IMR-90 (cell line): ENCODE measurements at regions not wholly inside any gene's neighbourhood (a gene's known extent, or its start where the extent isn't known, plus 50 kb on each side); places are given as distances from the start of the nearest gene placed in this dataset.

ENCODE experiments used
- ATAC-seq: fragments of 200-7000 bp; cut with Tn5 transposase; 2 replicates; pipeline ENCODE4 v1.9.1; 2020; ENCODE audit warnings: low read depth, mild to moderate bottlenecking, moderate library complexity
- BruUV-seq: library from RNA; stranded (reverse); fragments of 400-500 nt; replicated peaks from 2 replicates; lab custom pipeline; 2021; lab: Mats Ljungman, UMichigan
- CTCF ChIA-PET: fragments of 300-600 bp; formaldehyde crosslinking; extraction: SDS; loops from one replicate; lab custom pipeline; 2021; ENCODE audit warnings: antibody characterized with exemption; lab: Yijun Ruan, JAX
- POLR2A ChIA-PET: fragments of 300-600 bp; sonication (Branson Sonifier 250); formaldehyde crosslinking; loops from one replicate; lab custom pipeline; 2022; ENCODE audit warnings: antibody characterized with exemption; ENCODE audit not compliant: unreplicated experiment; lab: Charles Lee
- DNase-seq: peaks from one replicate; pipeline ENCODE4 v3.0.0; 2013
- H2AFZ ChIP-seq: replicated peaks from 2 replicates; pipeline ENCODE3; 2013; ENCODE audit warnings: low read length, mild to moderate bottlenecking; ENCODE audit not compliant: poor library complexity
- H2AK5ac ChIP-seq: 2 replicates; pipeline ENCODE4 v1.6.1; 2013; ENCODE audit warnings: low read depth, low read length, inconsistent platforms
- H2AK9ac ChIP-seq: replicated peaks from 2 replicates; pipeline ENCODE3; 2013; ENCODE audit warnings: mild to moderate bottlenecking, low read depth, low read length, moderate library complexity; ENCODE audit not compliant: poor library complexity
- H2BK120ac ChIP-seq: 2 replicates; pipeline ENCODE4 v1.6.1; 2013; ENCODE audit warnings: low read depth, low read length, inconsistent platforms
- H2BK15ac ChIP-seq: 3 replicates; pipeline ENCODE4 v1.6.1; 2013; ENCODE audit warnings: low read depth, low read length, inconsistent platforms
- H2BK20ac ChIP-seq: 2 replicates; pipeline ENCODE4 v1.6.1; 2013; ENCODE audit warnings: low read depth, mild to moderate bottlenecking, inconsistent platforms, low read length, moderate library complexity
- H2BK5ac ChIP-seq: 2 replicates; pipeline ENCODE4 v1.6.1; 2013; ENCODE audit warnings: mild to moderate bottlenecking, low read depth, low read length, inconsistent platforms; ENCODE audit not compliant: poor library complexity, severe bottlenecking
- H3K14ac ChIP-seq: replicated peaks from 2 replicates; pipeline ENCODE4 v1.6.1; 2013; ENCODE audit warnings: low read depth, low read length, inconsistent platforms
- H3K18ac ChIP-seq: 2 replicates; pipeline ENCODE4 v1.6.1; 2013; ENCODE audit warnings: low read depth, low read length, control low read depth
- H3K23ac ChIP-seq: 2 replicates; pipeline ENCODE4 v1.6.1; 2013; ENCODE audit warnings: low read depth, low read length, inconsistent platforms
- H3K27ac ChIP-seq: 2 replicates; pipeline ENCODE4 v1.5.1; 2013; ENCODE audit warnings: mild to moderate bottlenecking, control low read depth, low read length; ENCODE audit not compliant: insufficient read depth
- H3K27me3 ChIP-seq: 2 replicates; pipeline ENCODE4 v1.6.1; 2013; ENCODE audit warnings: low read length; ENCODE audit not compliant: control insufficient read depth, insufficient read depth
- H3K36me3 ChIP-seq: 2 replicates; pipeline ENCODE4 v1.6.1; 2013; ENCODE audit warnings: low read length, mixed read lengths; ENCODE audit not compliant: control insufficient read depth, insufficient read depth
- H3K4ac ChIP-seq: 2 replicates; pipeline ENCODE4 v1.6.1; 2013; ENCODE audit warnings: low read depth, low read length, inconsistent platforms
- H3K4me1 ChIP-seq: 2 replicates; pipeline ENCODE4 v1.6.1; 2013; ENCODE audit warnings: low read length, mixed read lengths; ENCODE audit not compliant: control insufficient read depth, insufficient read depth
- H3K4me2 ChIP-seq: 2 replicates; pipeline ENCODE4 v1.6.1; 2013; ENCODE audit warnings: low read depth, mild to moderate bottlenecking, control low read depth, low read length, moderate library complexity
- H3K4me3 ChIP-seq: 2 replicates; pipeline ENCODE4 v1.5.1; 2013; ENCODE audit warnings: low read depth, mild to moderate bottlenecking, control low read depth, low read length, moderate library complexity; ENCODE audit not compliant: insufficient read depth
- H3K56ac ChIP-seq: 2 replicates; pipeline ENCODE4 v1.6.1; 2013; ENCODE audit warnings: low read length, inconsistent platforms; ENCODE audit not compliant: insufficient read depth; ENCODE audit errors: extremely low read depth
- H3K79me1 ChIP-seq, 2 experiments: 2 replicates each; pipeline ENCODE4 v1.6.1; 2013; ENCODE audit warnings: low read length in 2 of 2, inconsistent platforms in 1 of 2, low read depth in 1 of 2
- H3K9ac ChIP-seq: 2 replicates; pipeline ENCODE4 v1.6.1; 2013; ENCODE audit warnings: low read depth, low read length, control low read depth
- H3K9me1 ChIP-seq: 2 replicates; pipeline ENCODE4 v1.6.1; 2013; ENCODE audit warnings: low read length, inconsistent platforms; ENCODE audit not compliant: insufficient read depth
- H3K9me3 ChIP-seq: 2 replicates; pipeline ENCODE4 v1.6.1; 2013; ENCODE audit warnings: low read length; ENCODE audit not compliant: control insufficient read depth, insufficient read depth
- H4K20me1 ChIP-seq: 2 replicates; pipeline ENCODE4 v1.6.1; 2013; ENCODE audit warnings: low read length, inconsistent platforms; ENCODE audit not compliant: insufficient read depth
- H4K5ac ChIP-seq: 2 replicates; pipeline ENCODE4 v1.6.1; 2013; ENCODE audit warnings: mild to moderate bottlenecking, low read depth, low read length, control low read depth
- H4K8ac ChIP-seq, 2 experiments: 2 replicates each; pipeline ENCODE4 v1.6.1; 2013; ENCODE audit warnings: low read depth in 2 of 2, low read length in 2 of 2, control low read depth in 1 of 2, inconsistent platforms in 1 of 2
- H4K91ac ChIP-seq: 2 replicates; pipeline ENCODE4 v1.6.1; 2013; ENCODE audit warnings: low read depth, low read length, inconsistent platforms; ENCODE audit not compliant: insufficient read depth
- BHLHE40 ChIP-seq: fragments of 150-350 bp; IDR thresholded peaks from 2 replicates; pipeline ENCODE4 v1.6.1; 2016; ENCODE audit warnings: mild to moderate bottlenecking, low read depth, low read length
- FOS ChIP-seq: fragments of 150-350 bp; IDR thresholded peaks from 2 replicates; pipeline ENCODE4 v1.6.1; 2016; ENCODE audit warnings: low read depth, low read length
- MAZ ChIP-seq: IDR thresholded peaks from 2 replicates; pipeline ENCODE4 v1.6.1; 2012; ENCODE audit warnings: low read depth, mild to moderate bottlenecking, low read length, improper control_type of control experiment, moderate library complexity, borderline replicate concordance
- MXI1 ChIP-seq: IDR thresholded peaks from 2 replicates; pipeline ENCODE4 v1.6.1; 2012; ENCODE audit warnings: low read depth, mild to moderate bottlenecking, low read length, moderate library complexity, borderline replicate concordance
- NFE2L2 ChIP-seq: fragments of 150-350 bp; IDR thresholded peaks from 2 replicates; pipeline ENCODE4 v1.6.1; 2016; ENCODE audit warnings: low read depth, mild to moderate bottlenecking, low read length
- POLR2A ChIP-seq: IDR thresholded peaks from 2 replicates; pipeline ENCODE4 v1.6.1; 2012; ENCODE audit warnings: mild to moderate bottlenecking, low read depth, low read length
- RAD21 ChIP-seq: IDR thresholded peaks from 2 replicates; pipeline ENCODE4 v1.6.1; 2012; ENCODE audit warnings: low read length, improper control_type of control experiment
- RCOR1 ChIP-seq: IDR thresholded peaks from 2 replicates; pipeline ENCODE4 v1.6.1; 2012; ENCODE audit warnings: mild to moderate bottlenecking, low read length, improper control_type of control experiment; ENCODE audit not compliant: insufficient replicate concordance
- SMC3 ChIP-seq: fragments of 150-350 bp; IDR thresholded peaks from 2 replicates; pipeline ENCODE4 v1.6.1; 2016; ENCODE audit warnings: low read depth, mild to moderate bottlenecking, antibody characterized with exemption, low read length, moderate library complexity
- WGBS, 2 experiments: methylation state at CpG; one replicate each; pipeline versions ENCODE4 v1.1.5 to v1.1.7; 2013; ENCODE audit warnings: missing lambda C conversion rate in 2 of 2; ENCODE audit not compliant: insufficient read length in 1 of 2; ENCODE audit errors: extremely low coverage in 2 of 2; 5-methylcytosine and 5-hydroxymethylcytosine counted together
- dilution Hi-C: fragments of 300-500 bp; cut with HindIII; formaldehyde crosslinking; loops from one replicate; pipeline ENCODE4 v1.14.3; 2018; ENCODE audit warnings: low sequenced_read_pairs; ENCODE audit not compliant: unreplicated experiment
- in situ Hi-C: fragments of 300-500 bp; cut with MboI; formaldehyde crosslinking; loops from 3 replicates; pipeline ENCODE4 v1.14.3; 2019; ENCODE audit warnings: low sequenced_read_pairs, inconsistent platforms, mixed read lengths
- intact Hi-C: fragments of 100-400 bp; cut with micrococcal nuclease; formaldehyde crosslinking; loops from 2 replicates; pipeline ENCODE4 v1.10.0; 2022
- TF ChIP-seq, protein P1 (sequence below): fragments of 150-350 bp; IDR thresholded peaks from 2 replicates; pipeline ENCODE4 v1.6.1; 2016; ENCODE audit warnings: low read depth, mild to moderate bottlenecking, low read length, moderate library complexity, borderline replicate concordance
- TF ChIP-seq, protein P2 (sequence below): fragments of 150-350 bp; IDR thresholded peaks from 2 replicates; pipeline ENCODE4 v1.6.1; 2017; ENCODE audit warnings: mild to moderate bottlenecking, antibody characterized with exemption, low read length, low read depth
- TF ChIP-seq, protein P3 (sequence below): conservative IDR thresholded peaks from 2 replicates; pipeline ENCODE4 v1.5.1; 2012; ENCODE audit warnings: mild to moderate bottlenecking, low read depth, low read length, improper control_type of control experiment

DNA sequence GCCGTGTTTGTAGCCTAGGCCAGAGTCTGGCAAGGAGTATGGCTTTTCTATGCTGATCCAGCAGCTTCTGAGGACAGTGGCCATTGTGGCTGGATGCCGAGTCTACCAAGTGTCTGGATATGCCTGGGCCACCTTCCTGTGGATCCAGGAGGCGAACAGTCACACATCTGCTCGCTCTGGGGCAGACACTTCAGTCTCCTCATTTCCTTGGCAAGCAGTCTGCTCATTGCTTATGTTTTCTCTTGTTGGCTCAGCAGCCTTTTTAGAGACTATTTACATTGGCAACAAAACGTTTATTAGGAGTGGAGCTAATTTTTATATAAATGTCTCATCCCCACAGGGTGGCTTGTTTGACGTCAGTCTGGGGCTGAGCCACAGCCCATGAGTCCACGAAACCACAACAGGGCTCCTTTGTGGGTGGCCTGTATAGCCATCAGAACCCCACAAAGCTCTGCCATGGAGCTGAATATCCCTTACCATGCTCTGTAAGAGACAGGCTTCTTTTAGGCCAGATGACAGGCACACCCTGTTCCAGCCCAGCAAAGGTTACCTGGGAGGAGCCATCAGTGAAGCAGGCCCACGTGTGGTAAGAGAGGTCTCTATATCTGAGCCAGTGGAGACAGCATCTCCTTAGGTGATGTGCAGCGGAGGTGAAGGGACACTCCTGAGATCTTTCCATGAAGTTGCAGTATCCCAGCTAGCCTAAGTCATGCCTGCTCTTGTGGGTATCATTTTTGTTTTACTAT lies 221.7 kb downstream of the DIRAS2 start:
- no peak overlapping the region for H3K27ac ChIP-seq
- in situ Hi-C loops, result no loop called here
- dilution Hi-C loops, result no loop called here
- no peak overlapping the region for H3K56ac ChIP-seq
- no peak overlapping the region for H3K18ac ChIP-seq
- BruUV-seq, result no TSS peak
- H4K5ac ChIP-seq, result no peak overlapping the region
- H3K9me1 ChIP-seq, result no peaks in the 10 kb centered on the region
- ATAC-seq, result no peak
- no peak overlapping the region for H4K8ac ChIP-seq
- 0% methylated on average over 1 of the region's 9 CpGs; no CpG with 5 or more reads in 1 of the 2 experiments for WGBS, 2 experiments
- CTCF ChIA-PET, result no interaction called here
- no peak overlapping the region for H2AK9ac ChIP-seq
- H4K91ac ChIP-seq, result no peak overlapping the region
- no peak overlapping the region for H3K4me2 ChIP-seq
- no peaks in the 10 kb centered on the region for H3K36me3 ChIP-seq
- H2BK5ac ChIP-seq, result no peak overlapping the region
- H2BK15ac ChIP-seq, result no peak overlapping the region
- H2BK120ac ChIP-seq, result no peak overlapping the region
- no peak overlapping the region for H3K23ac ChIP-seq
- H3K4me3 ChIP-seq, result no peak overlapping the region
- intact Hi-C loops, result no loop called here
- no peak overlapping the region for H3K4ac ChIP-seq
- no peak overlapping the region for H2AK5ac ChIP-seq
- H2BK20ac ChIP-seq, result no peak overlapping the region
- H3K79me1 ChIP-seq, result no peaks in the 10 kb centered on the region
- no peaks in the 10 kb centered on the region for H4K20me1 ChIP-seq
- H3K14ac ChIP-seq, result no peak overlapping the region
- no peaks in the 10 kb centered on the region for H3K9me3 ChIP-seq
- H3K27me3 ChIP-seq, result no peaks in the 10 kb centered on the region
- no peaks in the 10 kb centered on the region for H3K4me1 ChIP-seq
- TF ChIP-seq POLR2A (no peak), RAD21 (no peak), MAZ (no peak), MXI1 (no peak), BHLHE40 (no peak), RCOR1 (no peak), FOS (no peak), NFE2L2 (no peak), SMC3 (no peak)
- TF ChIP-seq, protein P1, sequence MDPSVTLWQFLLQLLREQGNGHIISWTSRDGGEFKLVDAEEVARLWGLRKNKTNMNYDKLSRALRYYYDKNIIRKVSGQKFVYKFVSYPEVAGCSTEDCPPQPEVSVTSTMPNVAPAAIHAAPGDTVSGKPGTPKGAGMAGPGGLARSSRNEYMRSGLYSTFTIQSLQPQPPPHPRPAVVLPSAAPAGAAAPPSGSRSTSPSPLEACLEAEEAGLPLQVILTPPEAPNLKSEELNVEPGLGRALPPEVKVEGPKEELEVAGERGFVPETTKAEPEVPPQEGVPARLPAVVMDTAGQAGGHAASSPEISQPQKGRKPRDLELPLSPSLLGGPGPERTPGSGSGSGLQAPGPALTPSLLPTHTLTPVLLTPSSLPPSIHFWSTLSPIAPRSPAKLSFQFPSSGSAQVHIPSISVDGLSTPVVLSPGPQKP, result no peak
- TF ChIP-seq, protein P2, sequence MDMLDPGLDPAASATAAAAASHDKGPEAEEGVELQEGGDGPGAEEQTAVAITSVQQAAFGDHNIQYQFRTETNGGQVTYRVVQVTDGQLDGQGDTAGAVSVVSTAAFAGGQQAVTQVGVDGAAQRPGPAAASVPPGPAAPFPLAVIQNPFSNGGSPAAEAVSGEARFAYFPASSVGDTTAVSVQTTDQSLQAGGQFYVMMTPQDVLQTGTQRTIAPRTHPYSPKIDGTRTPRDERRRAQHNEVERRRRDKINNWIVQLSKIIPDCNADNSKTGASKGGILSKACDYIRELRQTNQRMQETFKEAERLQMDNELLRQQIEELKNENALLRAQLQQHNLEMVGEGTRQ, result no peak
- TF ChIP-seq, protein P3, sequence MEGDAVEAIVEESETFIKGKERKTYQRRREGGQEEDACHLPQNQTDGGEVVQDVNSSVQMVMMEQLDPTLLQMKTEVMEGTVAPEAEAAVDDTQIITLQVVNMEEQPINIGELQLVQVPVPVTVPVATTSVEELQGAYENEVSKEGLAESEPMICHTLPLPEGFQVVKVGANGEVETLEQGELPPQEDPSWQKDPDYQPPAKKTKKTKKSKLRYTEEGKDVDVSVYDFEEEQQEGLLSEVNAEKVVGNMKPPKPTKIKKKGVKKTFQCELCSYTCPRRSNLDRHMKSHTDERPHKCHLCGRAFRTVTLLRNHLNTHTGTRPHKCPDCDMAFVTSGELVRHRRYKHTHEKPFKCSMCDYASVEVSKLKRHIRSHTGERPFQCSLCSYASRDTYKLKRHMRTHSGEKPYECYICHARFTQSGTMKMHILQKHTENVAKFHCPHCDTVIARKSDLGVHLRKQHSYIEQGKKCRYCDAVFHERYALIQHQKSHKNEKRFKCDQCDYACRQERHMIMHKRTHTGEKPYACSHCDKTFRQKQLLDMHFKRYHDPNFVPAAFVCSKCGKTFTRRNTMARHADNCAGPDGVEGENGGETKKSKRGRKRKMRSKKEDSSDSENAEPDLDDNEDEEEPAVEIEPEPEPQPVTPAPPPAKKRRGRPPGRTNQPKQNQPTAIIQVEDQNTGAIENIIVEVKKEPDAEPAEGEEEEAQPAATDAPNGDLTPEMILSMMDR, result no peak
- no peak for DNase-seq
- POLR2A ChIA-PET, result no interaction called here
- H2AFZ ChIP-seq, result no peak overlapping the region
- no peak overlapping the region for H3K9ac ChIP-seq
